H1 (cell line): ENCODE measurements at regions not wholly inside any gene's neighbourhood (a gene's known extent, or its start where the extent isn't known, plus 50 kb on each side); places are given as distances from the start of the nearest gene placed in this dataset.

Experiments
- USF2 ChIP-seq: IDR thresholded peaks from 2 replicates; pipeline ENCODE4 v1.6.1; 2011; ENCODE audit warnings: low read length, improper control_type of control experiment

- no peak for TF ChIP-seq USF2
- TF ChIP-seq, all 59 proteins: peak for 3
Observed at GRCh38 chr4:129167640-129168260, 71.8 kb downstream of the C4orf33 start (continued).
